Breast epithelium (tissue), 4 donors: ENCODE measurements at regions not wholly inside any gene's neighbourhood (a gene's known extent, or its start where the extent isn't known, plus 50 kb on each side); places are given as distances from the start of the nearest gene placed in this dataset.

Experiments used
- DNase-seq, 2 donors: peaks; one replicate each; pipeline ENCODE4 v3.0.0-alpha.2; 2019; ENCODE audit warnings: low spot score in 2 of 2
- H3K27ac ChIP-seq, 2 donors: fragments of 200-600 bp; sonication (generic) in 1 of 2; one replicate each; pipeline ENCODE4 v1.5.1; 2016 to 2019; ENCODE audit warnings: mild to moderate bottlenecking in 1 of 2
- H3K27me3 ChIP-seq, 2 donors: fragments of 200-600 bp; sonication (generic) in 1 of 2; one replicate each; pipeline versions ENCODE4 v1.5.1 to v1.6.0; 2017 to 2019; ENCODE audit warnings: control low read depth in 1 of 2, mild to moderate bottlenecking in 1 of 2
- H3K36me3 ChIP-seq: fragments of 200-600 bp; one replicate; pipeline ENCODE4 v1.5.1; 2019
- H3K4me1 ChIP-seq, 2 donors: fragments of 200-600 bp; sonication (generic); one replicate each; pipeline ENCODE4 v1.5.1; 2016 to 2019; ENCODE audit warnings: control low read depth in 1 of 2
- H3K4me3 ChIP-seq, 3 donors: fragments of 200-600 bp; sonication (generic); 1 replicate in 2 of 3; 2 replicates in 1 of 3; pipeline ENCODE4 v1.5.1; 2016 to 2019; ENCODE audit warnings: mild to moderate bottlenecking in 3 of 3, moderate library complexity in 2 of 3
- H3K9me3 ChIP-seq, 2 donors: fragments of 200-600 bp; sonication (generic) in 1 of 2; one replicate each; pipeline ENCODE4 v1.5.1; 2016 to 2019; ENCODE audit warnings: control low read depth in 1 of 2
- POLR2A ChIP-seq: fragments of 450-650 bp; IDR thresholded peaks from one replicate; pipeline ENCODE4 v1.6.1; 2016; ENCODE audit warnings: antibody characterized with exemption, mild to moderate bottlenecking, moderate library complexity
- POLR2AphosphoS5 ChIP-seq, 3 donors: sonication (generic); formaldehyde crosslinking; IDR thresholded peaks; one replicate each; pipeline ENCODE4 v1.6.1; 2017; ENCODE audit warnings: antibody characterized with exemption in 3 of 3
- intact Hi-C: fragments of 100-400 bp; cut with DNase I; formaldehyde crosslinking; loops from one replicate; pipeline ENCODE4 v1.15.1; 2023; ENCODE audit warnings: low total_unique reads
- TF ChIP-seq, protein P1 (sequence below), 3 donors: fragments of 450-650 bp; IDR thresholded peaks; one replicate each; pipeline ENCODE4 v1.5.1; 2016 to 2017; ENCODE audit warnings: antibody characterized with exemption in 3 of 3, mild to moderate bottlenecking in 3 of 3, moderate library complexity in 3 of 3

DNA sequence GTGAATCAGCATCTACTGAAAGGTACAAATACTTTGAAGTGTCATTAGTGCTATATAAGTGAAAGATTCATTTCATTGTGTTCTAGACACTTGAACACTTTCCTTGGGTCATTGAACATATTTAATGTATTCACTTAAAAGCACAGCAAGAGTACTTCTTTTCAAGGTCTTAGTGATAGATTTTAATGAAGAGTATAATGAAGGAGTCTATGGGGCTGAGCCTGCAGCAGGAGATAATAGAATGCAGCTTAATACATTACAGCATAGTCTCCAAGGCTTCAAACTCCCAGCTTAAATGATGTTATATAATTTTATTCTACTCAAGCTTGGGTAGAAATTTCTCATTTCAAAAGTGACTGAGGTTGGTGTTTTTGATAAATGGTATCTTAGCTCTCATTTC, 66.1 kb upstream of the VEGFC start:
- DNase-seq = no peak
- H3K4me3 ChIP-seq = no peak overlapping the region
- H3K36me3 ChIP-seq = no peaks in the 10 kb centered on the region
- no peak overlapping the region for H3K27ac ChIP-seq
- TF ChIP-seq POLR2AphosphoS5 (IDR thresholded peaks at IDR 0.05) (no peak), POLR2A (no peak)
- TF ChIP-seq, protein P1, sequence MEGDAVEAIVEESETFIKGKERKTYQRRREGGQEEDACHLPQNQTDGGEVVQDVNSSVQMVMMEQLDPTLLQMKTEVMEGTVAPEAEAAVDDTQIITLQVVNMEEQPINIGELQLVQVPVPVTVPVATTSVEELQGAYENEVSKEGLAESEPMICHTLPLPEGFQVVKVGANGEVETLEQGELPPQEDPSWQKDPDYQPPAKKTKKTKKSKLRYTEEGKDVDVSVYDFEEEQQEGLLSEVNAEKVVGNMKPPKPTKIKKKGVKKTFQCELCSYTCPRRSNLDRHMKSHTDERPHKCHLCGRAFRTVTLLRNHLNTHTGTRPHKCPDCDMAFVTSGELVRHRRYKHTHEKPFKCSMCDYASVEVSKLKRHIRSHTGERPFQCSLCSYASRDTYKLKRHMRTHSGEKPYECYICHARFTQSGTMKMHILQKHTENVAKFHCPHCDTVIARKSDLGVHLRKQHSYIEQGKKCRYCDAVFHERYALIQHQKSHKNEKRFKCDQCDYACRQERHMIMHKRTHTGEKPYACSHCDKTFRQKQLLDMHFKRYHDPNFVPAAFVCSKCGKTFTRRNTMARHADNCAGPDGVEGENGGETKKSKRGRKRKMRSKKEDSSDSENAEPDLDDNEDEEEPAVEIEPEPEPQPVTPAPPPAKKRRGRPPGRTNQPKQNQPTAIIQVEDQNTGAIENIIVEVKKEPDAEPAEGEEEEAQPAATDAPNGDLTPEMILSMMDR (IDR thresholded peaks at IDR 0.05) = no peak
- no peaks in the 10 kb centered on the region for H3K4me1 ChIP-seq
- H3K9me3 ChIP-seq = no peaks in the 10 kb centered on the region
- intact Hi-C loops = no loop called here
- no peaks in the 10 kb centered on the region for H3K27me3 ChIP-seq

DNA sequence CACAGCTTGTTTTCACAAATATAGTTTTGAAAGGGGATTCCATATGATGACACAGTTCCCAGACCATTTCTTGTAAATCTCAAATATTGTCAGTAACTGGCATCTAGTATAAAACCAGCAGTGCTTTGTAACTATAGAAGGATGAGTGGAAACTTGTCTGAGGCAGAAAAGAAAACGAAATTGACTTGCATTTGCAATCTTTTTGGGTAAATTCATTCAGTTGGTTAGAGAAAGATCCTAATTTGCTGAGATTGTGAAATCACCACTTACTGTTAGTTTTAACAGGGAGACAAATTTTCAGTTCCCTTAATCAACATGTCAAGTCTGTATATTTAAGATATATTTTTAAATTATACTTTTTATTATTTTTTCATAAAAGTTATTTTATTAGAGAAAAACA, 71.5 kb upstream of the VEGFC start:
- intact Hi-C loops = no loop called here

DNA sequence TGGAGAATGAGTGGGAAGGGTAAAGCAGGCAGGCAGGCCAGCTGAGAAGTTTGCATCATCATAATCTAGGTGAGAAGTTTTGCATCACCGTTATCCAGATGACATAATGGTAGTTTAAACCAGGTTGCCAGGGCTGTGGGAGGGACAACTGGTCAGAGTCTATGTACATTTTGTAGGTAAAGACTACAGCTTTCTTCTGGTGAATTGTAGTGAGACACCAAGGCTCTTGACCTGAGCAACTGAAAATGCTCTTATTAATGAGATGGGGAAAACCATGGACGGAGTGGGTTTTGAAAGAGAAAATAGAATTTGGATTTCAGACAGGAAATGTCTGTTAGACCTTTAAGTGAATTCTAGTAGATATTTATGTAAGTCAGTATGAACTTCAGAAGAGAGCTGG, 76.0 kb upstream of the VEGFC start:
- Histone ChIP-seq H3K36me3 (no peaks in the 10 kb centered on the region), H3K4me1 (no peaks in the 10 kb centered on the region), H3K27ac (no peak overlapping the region), H3K4me3 (no peak overlapping the region), H3K9me3 (no peaks in the 10 kb centered on the region), H3K27me3 (no peaks in the 10 kb centered on the region)
- no peak for TF ChIP-seq POLR2AphosphoS5 (IDR thresholded peaks at IDR 0.05)
- TF ChIP-seq, protein P1 (IDR thresholded peaks at IDR 0.05) = no peak
- DNase-seq = no peak
- intact Hi-C loops = no loop called here

More for the DNA sequence above, 71.5 kb upstream of the VEGFC start:
- no peak overlapping the region for H3K27ac ChIP-seq
- no peak overlapping the region for H3K4me3 ChIP-seq
- DNase-seq = no peak
- no peaks in the 10 kb centered on the region for H3K36me3 ChIP-seq
- no peaks in the 10 kb centered on the region for H3K4me1 ChIP-seq
- H3K9me3 ChIP-seq = no peaks in the 10 kb centered on the region
- no peaks in the 10 kb centered on the region for H3K27me3 ChIP-seq
- TF ChIP-seq POLR2AphosphoS5 (IDR thresholded peaks at IDR 0.05) = no peak
- TF ChIP-seq, protein P1 (IDR thresholded peaks at IDR 0.05) = no peak
- no peak for TF ChIP-seq POLR2A

DNA sequence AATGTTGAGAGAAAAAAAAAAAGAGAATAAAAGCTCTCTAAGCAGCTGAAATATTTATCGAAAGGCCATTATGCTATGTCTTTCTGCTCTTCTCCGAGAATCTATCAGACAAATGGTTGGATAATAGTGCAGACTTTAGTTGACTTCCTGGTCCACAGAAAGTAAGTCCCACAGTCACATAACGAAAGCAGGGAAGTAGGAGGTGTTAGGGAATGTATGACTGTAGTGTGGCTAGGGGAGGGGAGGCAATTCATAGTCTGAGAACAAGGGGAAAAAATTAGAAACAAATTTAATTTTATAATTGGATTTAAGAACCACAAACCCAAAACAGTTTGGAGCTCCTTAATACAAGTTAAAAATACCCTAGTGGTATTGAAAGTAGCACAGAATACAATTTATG, 79.7 kb upstream of the VEGFC start:
- intact Hi-C loops = no loop called here
- Histone ChIP-seq H3K4me1 (no peaks in the 10 kb centered on the region), H3K4me3 (no peak overlapping the region), H3K36me3 (no peaks in the 10 kb centered on the region), H3K9me3 (no peaks in the 10 kb centered on the region), H3K27ac (no peak overlapping the region), H3K27me3 (no peaks in the 10 kb centered on the region)
- TF ChIP-seq POLR2AphosphoS5 (IDR thresholded peaks at IDR 0.05) (no peak), POLR2A (no peak)
- TF ChIP-seq, protein P1 (IDR thresholded peaks at IDR 0.05) = no peak
- no peak for DNase-seq

DNA sequence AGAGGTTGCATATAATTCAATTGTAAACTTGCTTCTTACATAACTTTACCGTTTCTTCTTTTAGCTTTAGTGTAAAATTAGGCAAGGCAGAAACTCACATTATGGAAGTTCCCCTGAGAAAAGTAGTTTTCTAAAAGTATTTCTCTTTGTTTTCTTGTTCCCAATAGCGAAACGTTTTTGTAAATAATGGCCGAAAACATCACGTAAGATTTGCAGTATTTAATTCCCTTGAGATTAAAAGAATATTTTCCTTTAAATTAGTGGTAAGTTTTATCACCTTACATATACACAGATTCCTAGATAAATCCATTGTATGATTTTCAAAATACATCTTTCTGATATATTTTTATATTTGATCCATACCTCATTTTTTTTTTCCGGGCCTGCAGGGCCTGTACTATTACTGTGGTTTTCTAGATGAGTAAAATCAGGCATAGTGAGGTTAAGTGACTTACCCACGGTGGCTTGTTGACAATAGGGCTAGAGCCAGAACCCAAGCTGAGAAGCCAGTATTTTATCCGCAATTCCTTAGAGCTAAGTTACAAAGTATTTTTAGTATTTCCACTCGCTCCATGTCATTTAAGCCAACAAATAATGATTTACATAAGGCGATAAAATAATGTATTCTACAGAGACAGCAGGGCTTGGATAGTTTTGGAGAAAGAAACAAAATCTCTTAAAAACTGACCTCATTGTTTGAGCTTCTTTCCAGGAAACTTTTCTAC, 82.2 kb upstream of the VEGFC start:
- Histone ChIP-seq H3K36me3 (no peaks in the 10 kb centered on the region), H3K4me3 (no peak overlapping the region), H3K4me1 (no peaks in the 10 kb centered on the region), H3K27me3 (no peaks in the 10 kb centered on the region), H3K27ac (no peak overlapping the region), H3K9me3 (no peaks in the 10 kb centered on the region)
- TF ChIP-seq POLR2AphosphoS5 (IDR thresholded peaks at IDR 0.05) (no peak), POLR2A (no peak)
- TF ChIP-seq, protein P1 (IDR thresholded peaks at IDR 0.05) = no peak
- intact Hi-C loops = no loop called here
- no peak for DNase-seq
